ENCODE measurements at regions not wholly inside any gene's neighbourhood (a gene's known extent, or its start where the extent isn't known, plus 50 kb on each side); places are given as distances from the start of the nearest gene placed in this dataset.

- DNase-seq (ENCODE audit: low read depth in 2 of 2) = no peak
- Histone ChIP-seq H3K27me3 (ENCODE audit: control insufficient read depth, insufficient read depth, low read length) (no peaks in the 10 kb centered on the region), H3K9me3 (ENCODE audit: control insufficient read depth, insufficient read depth, low read depth, low read length) (no peaks in the 10 kb centered on the region), H4K20me1 (ENCODE audit: control insufficient read depth, extremely low read depth, insufficient read depth, low read length) (no peaks in the 10 kb centered on the region), H3K4me3 (replicated peaks in 1 of 4; ENCODE audit: control extremely low read depth in 1 of 4, insufficient read depth in 1 of 4, low read depth in 3 of 4, low read length in 4 of 4) (no peak overlapping the region), H3K79me2 (ENCODE audit: control insufficient read depth, insufficient read depth, low read length) (no peaks in the 10 kb centered on the region), H3K36me3 (ENCODE audit: control insufficient read depth, insufficient read depth, low read length) (no peaks in the 10 kb centered on the region), H2AFZ (ENCODE audit: low read length) (no peak overlapping the region), H3K4me1 (ENCODE audit: control insufficient read depth, extremely low read depth, insufficient read depth, low read length) (no peaks in the 10 kb centered on the region), H3K27ac (ENCODE audit: insufficient read depth, low read length) (no peak overlapping the region), H3K4me2 (ENCODE audit: extremely low read depth, insufficient read depth, low read length) (no peak overlapping the region), H3K9ac (ENCODE audit: insufficient read depth, low read length) (no peak overlapping the region)
- no peak for TF ChIP-seq CTCF (conservative IDR thresholded peaks at IDR 0.05 in 1 of 2, IDR thresholded peaks at IDR 0.05 in 1 of 2; ENCODE audit: low read depth in 1 of 2, low read length in 2 of 2)
- no peak for TF ChIP-seq EZH2 (IDR thresholded peaks at IDR 0.05; ENCODE audit: low read length, missing control alignments)
Observed at GRCh38 chr16:9360075-9360474, 268.6 kb downstream of the HAPSTR1 start.

- H2AFZ ChIP-seq (ENCODE audit: low read length) = no peak overlapping the region
- H3K4me2 ChIP-seq (ENCODE audit: extremely low read depth, insufficient read depth, low read length) = no peak overlapping the region
- no peaks in the 10 kb centered on the region for H3K36me3 ChIP-seq (ENCODE audit: control insufficient read depth, insufficient read depth, low read length)
- H3K9me3 ChIP-seq (ENCODE audit: control insufficient read depth, insufficient read depth, low read depth, low read length) = no peaks in the 10 kb centered on the region
- H3K27me3 ChIP-seq (ENCODE audit: control insufficient read depth, insufficient read depth, low read length) = no peaks in the 10 kb centered on the region
- H4K20me1 ChIP-seq (ENCODE audit: control insufficient read depth, extremely low read depth, insufficient read depth, low read length) = no peaks in the 10 kb centered on the region
- no peaks in the 10 kb centered on the region for H3K4me1 ChIP-seq (ENCODE audit: control insufficient read depth, extremely low read depth, insufficient read depth, low read length)
- no peak for DNase-seq (ENCODE audit: low read depth in 2 of 2)
- H3K4me3 ChIP-seq (replicated peaks in 1 of 4; ENCODE audit: control extremely low read depth in 1 of 4, insufficient read depth in 1 of 4, low read depth in 3 of 4, low read length in 4 of 4) = no peak overlapping the region
- H3K79me2 ChIP-seq (ENCODE audit: control insufficient read depth, insufficient read depth, low read length) = no peaks in the 10 kb centered on the region
- H3K9ac ChIP-seq (ENCODE audit: insufficient read depth, low read length) = no peak overlapping the region
- no peak for TF ChIP-seq EZH2 (IDR thresholded peaks at IDR 0.05; ENCODE audit: low read length, missing control alignments)
- TF ChIP-seq CTCF (conservative IDR thresholded peaks at IDR 0.05 in 1 of 2, IDR thresholded peaks at IDR 0.05 in 1 of 2; ENCODE audit: low read depth in 1 of 2, low read length in 2 of 2) = no peak
- H3K27ac ChIP-seq (ENCODE audit: insufficient read depth, low read length) = no peak overlapping the region
Observed at GRCh38 chr16:9362050-9362449, 270.6 kb downstream of the HAPSTR1 start.

- H3K79me2 ChIP-seq (ENCODE audit: control insufficient read depth, insufficient read depth, low read length) = no peaks in the 10 kb centered on the region
- TF ChIP-seq CTCF (conservative IDR thresholded peaks at IDR 0.05 in 1 of 2, IDR thresholded peaks at IDR 0.05 in 1 of 2; ENCODE audit: low read depth in 1 of 2, low read length in 2 of 2) (no peak), EZH2 (IDR thresholded peaks at IDR 0.05; ENCODE audit: low read length, missing control alignments) (no peak)
Observed at GRCh38 chr16:9362604-9363003, 271.2 kb downstream of the HAPSTR1 start.

More at GRCh38 chr16:9362604-9363003, 271.2 kb downstream of the HAPSTR1 start:
- Histone ChIP-seq H2AFZ (ENCODE audit: low read length) (no peak overlapping the region), H3K4me3 (replicated peaks in 1 of 4; ENCODE audit: control extremely low read depth in 1 of 4, insufficient read depth in 1 of 4, low read depth in 3 of 4, low read length in 4 of 4) (no peak overlapping the region), H3K4me1 (ENCODE audit: control insufficient read depth, extremely low read depth, insufficient read depth, low read length) (no peaks in the 10 kb centered on the region), H4K20me1 (ENCODE audit: control insufficient read depth, extremely low read depth, insufficient read depth, low read length) (no peaks in the 10 kb centered on the region), H3K36me3 (ENCODE audit: control insufficient read depth, insufficient read depth, low read length) (no peaks in the 10 kb centered on the region), H3K27ac (ENCODE audit: insufficient read depth, low read length) (no peak overlapping the region), H3K9me3 (ENCODE audit: control insufficient read depth, insufficient read depth, low read depth, low read length) (no peaks in the 10 kb centered on the region), H3K27me3 (ENCODE audit: control insufficient read depth, insufficient read depth, low read length) (no peaks in the 10 kb centered on the region), H3K9ac (ENCODE audit: insufficient read depth, low read length) (no peak overlapping the region), H3K4me2 (ENCODE audit: extremely low read depth, insufficient read depth, low read length) (no peak overlapping the region)
- DNase-seq (ENCODE audit: low read depth in 2 of 2) = no peak

All from fibroblast of lung (primary cell).